ENCODE measurements at regions not wholly inside any gene's neighbourhood (a gene's known extent, or its start where the extent isn't known, plus 50 kb on each side); places are given as distances from the start of the nearest gene placed in this dataset.
A peak's percentile ranks its signal among the peaks of the same experiment; 100 is the strongest.

- H3K36me3 Mint-ChIP-seq (ENCODE audit: low read depth) = no peaks in the 10 kb centered on the region
- no peaks in the 10 kb centered on the region for H3K4me1 Mint-ChIP-seq (ENCODE audit: low read depth)
- H3K27ac Mint-ChIP-seq = no peak overlapping the region
- H3K27me3 Mint-ChIP-seq (ENCODE audit: insufficient read depth) = no peaks in the 10 kb centered on the region; the same call in 1 of the 2 replicates
- no peak for DNase-seq
- no peaks in the 10 kb centered on the region for H3K9me3 Mint-ChIP-seq
- no peak for TF ChIP-seq CTCF (IDR thresholded peaks at IDR 0.05)
- no peak overlapping the region for H3K4me3 Mint-ChIP-seq
Observed at GRCh38 chr4:136873555-136873954, 658.7 kb downstream of the PCDH18 start.

- Mint-ChIP-seq H3K4me1 (ENCODE audit: low read depth) (peaks cover 7% of the 10 kb centered on the region), H3K9me3 (no peaks in the 10 kb centered on the region), H3K27ac (no peak overlapping the region), H3K27me3 (ENCODE audit: insufficient read depth) (no peaks in the 10 kb centered on the region), H3K4me3 (no peak overlapping the region), H3K36me3 (ENCODE audit: low read depth) (no peaks in the 10 kb centered on the region)
- DNase-seq = no peak
- TF ChIP-seq CTCF (IDR thresholded peaks at IDR 0.05) = no peak
Observed at GRCh38 chr4:136867465-136867864, 664.8 kb downstream of the PCDH18 start.

DNA sequence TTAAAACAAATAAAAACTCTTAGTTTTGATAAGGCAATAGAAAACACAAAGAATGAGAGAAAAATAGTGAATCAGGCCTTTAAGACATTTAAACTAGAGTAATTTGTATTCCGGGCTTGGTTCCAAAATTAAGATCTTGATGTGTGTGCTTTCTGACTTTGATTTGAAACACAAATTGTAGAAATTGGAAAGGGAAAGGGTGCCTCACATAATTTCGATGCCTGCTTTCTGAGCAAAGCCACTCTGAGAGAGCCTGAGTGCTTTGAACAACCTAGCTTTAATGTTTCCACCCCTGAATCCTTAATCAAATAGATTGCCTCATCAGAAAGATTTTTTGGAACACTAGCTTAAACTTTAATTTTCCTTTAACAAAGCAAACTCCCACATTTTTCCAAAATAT lies 666.8 kb downstream of the PCDH18 start:
- no peak overlapping the region for H3K4me3 Mint-ChIP-seq
- no peak for DNase-seq
- H3K9me3 Mint-ChIP-seq = no peaks in the 10 kb centered on the region
- no peak overlapping the region for H3K27ac Mint-ChIP-seq
- peaks cover 7% of the 10 kb centered on the region for H3K4me1 Mint-ChIP-seq (ENCODE audit: low read depth)
- no peaks in the 10 kb centered on the region for H3K36me3 Mint-ChIP-seq (ENCODE audit: low read depth)
- H3K27me3 Mint-ChIP-seq (ENCODE audit: insufficient read depth) = no peaks in the 10 kb centered on the region
- TF ChIP-seq CTCF (IDR thresholded peaks at IDR 0.05) = no peak

DNA sequence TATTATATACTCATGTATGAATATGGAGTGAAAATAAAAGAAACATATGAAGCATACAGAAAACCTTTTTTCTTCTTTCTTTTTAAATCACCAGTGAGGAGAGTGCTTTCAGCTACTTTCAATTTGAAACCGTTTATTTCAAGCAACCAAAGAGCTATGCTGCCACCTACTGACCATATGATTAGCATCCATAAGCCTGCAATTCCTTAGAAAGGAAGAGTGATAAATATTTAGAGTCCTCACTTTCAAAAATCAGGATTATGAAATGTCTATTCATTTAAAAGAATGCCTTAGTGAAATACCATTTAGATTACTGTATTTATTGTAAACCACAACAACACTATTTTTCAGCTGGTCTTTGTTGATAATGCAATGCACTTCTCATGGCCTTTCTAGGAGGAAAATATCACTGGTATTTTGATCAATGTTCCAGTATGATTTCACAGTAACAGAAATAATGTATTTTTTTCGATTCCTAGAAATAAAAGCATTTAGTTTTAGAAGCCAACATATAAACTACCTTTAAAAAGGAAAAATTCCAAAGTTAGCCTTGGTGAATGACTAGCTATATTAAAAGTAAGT lies 667.6 kb downstream of the PCDH18 start:
- Mint-ChIP-seq H3K27ac (no peak overlapping the region), H3K9me3 (no peaks in the 10 kb centered on the region), H3K36me3 (ENCODE audit: low read depth) (no peaks in the 10 kb centered on the region), H3K27me3 (ENCODE audit: insufficient read depth) (no peaks in the 10 kb centered on the region), H3K4me3 (peak overlapping the region; percentile 37; the same call in 1 of the 2 replicates), H3K4me1 (ENCODE audit: low read depth) (peaks cover 7% of the 10 kb centered on the region)
- peak; percentile 69 for DNase-seq
- TF ChIP-seq CTCF (IDR thresholded peaks at IDR 0.05) = peak; percentile 87

GRCh38 chr4:136863756-136864155 lies 668.5 kb downstream of the PCDH18 start:
- DNase-seq = no peak
- Mint-ChIP-seq H3K27me3 (ENCODE audit: insufficient read depth) (no peaks in the 10 kb centered on the region), H3K9me3 (no peaks in the 10 kb centered on the region), H3K36me3 (ENCODE audit: low read depth) (no peaks in the 10 kb centered on the region), H3K27ac (peak overlapping the region; percentile 41; the same call in 1 of the 2 replicates), H3K4me1 (ENCODE audit: low read depth) (peaks cover 7% of the 10 kb centered on the region), H3K4me3 (peak overlapping the region; percentile 37; the same call in 1 of the 2 replicates)
- no peak for TF ChIP-seq CTCF (IDR thresholded peaks at IDR 0.05)

GRCh38 chr4:136862653-136863052 lies 669.6 kb downstream of the PCDH18 start:
- Mint-ChIP-seq H3K4me1 (ENCODE audit: low read depth) (peaks cover 7% of the 10 kb centered on the region), H3K4me3 (no peak overlapping the region), H3K27ac (no peak overlapping the region), H3K27me3 (ENCODE audit: insufficient read depth) (no peaks in the 10 kb centered on the region), H3K36me3 (ENCODE audit: low read depth) (no peaks in the 10 kb centered on the region), H3K9me3 (no peaks in the 10 kb centered on the region)
- DNase-seq = no peak
- no peak for TF ChIP-seq CTCF (IDR thresholded peaks at IDR 0.05)

Measured in HFFc6 (cell line).